HAP-1 (cell line): ENCODE measurements at regions not wholly inside any gene's neighbourhood (a gene's known extent, or its start where the extent isn't known, plus 50 kb on each side); places are given as distances from the start of the nearest gene placed in this dataset.

ENCODE experiments used
- DNase-seq, 2 experiments: peaks; one replicate each; pipeline ENCODE4 v3.0.0-alpha.2; 2016 to 2020; ENCODE audit warnings: low spot score in 2 of 2
- H3K27me3 ChIP-seq: fragments of 250-450 bp; sonication (Bioruptor Pico); 2 replicates; pipeline ENCODE4 v1.5.1; 2020; ENCODE audit warnings: low read depth, mild to moderate bottlenecking, moderate library complexity
- H3K36me3 ChIP-seq: fragments of 250-450 bp; sonication (Bioruptor Pico); replicated peaks from 2 replicates; pipeline ENCODE4 v1.5.1; 2020; ENCODE audit warnings: mild to moderate bottlenecking
- H3K4me1 ChIP-seq: fragments of 250-450 bp; sonication (Bioruptor Pico); 2 replicates; pipeline ENCODE4 v1.5.1; 2020; ENCODE audit warnings: mild to moderate bottlenecking
- H3K4me3 ChIP-seq: fragments of 250-450 bp; sonication (Bioruptor Pico); 2 replicates; pipeline ENCODE4 v1.5.1; 2020; ENCODE audit warnings: mild to moderate bottlenecking, moderate library complexity
- H3K9me3 ChIP-seq: fragments of 250-450 bp; sonication (Bioruptor Pico); 2 replicates; pipeline ENCODE4 v1.5.1; 2020; ENCODE audit warnings: mild to moderate bottlenecking, moderate library complexity
- in situ Hi-C: fragments of 300-500 bp; cut with MboI; formaldehyde crosslinking; loops from 3 replicates; pipeline ENCODE4 v1.14.3; 2020; ENCODE audit warnings: low sequenced_read_pairs, inconsistent platforms, mixed read lengths

GRCh38 chr5:142375944-142376411, 51.2 kb upstream of the SPRY4 start:
- H3K9me3 ChIP-seq, result no peaks in the 10 kb centered on the region
- H3K36me3 ChIP-seq, result no peaks in the 10 kb centered on the region
- no peaks in the 10 kb centered on the region for H3K4me1 ChIP-seq
- H3K4me3 ChIP-seq, result no peak overlapping the region
- H3K27me3 ChIP-seq, result no peaks in the 10 kb centered on the region
- no peak for DNase-seq
- in situ Hi-C loops, result no loop called here
